HG02763 (cell line): ENCODE measurements at regions not wholly inside any gene's neighbourhood (a gene's known extent, or its start where the extent isn't known, plus 50 kb on each side); places are given as distances from the start of the nearest gene placed in this dataset.
"Not testable (repeated sequence)": the region's sequence is repeated elsewhere in the genome, so short reads cannot be mapped to it uniquely, and the experiment has no call there.

ENCODE experiments used
- ATAC-seq: cut with Tn5 transposase; IDR thresholded peaks from one replicate; pipeline ENCODE4 v1.9.1; 2021; ENCODE audit warnings: mild to moderate bottlenecking, moderate library complexity; ENCODE audit not compliant: unreplicated experiment

GRCh38 chr1:98299313-98299712 lies 362.2 kb upstream of the SNX7 start:
- ATAC-seq, result no peak

GRCh38 chr1:98298319-98298718 lies 363.2 kb upstream of the SNX7 start:
- ATAC-seq, result no peak

GRCh38 chr1:98296681-98297080 lies 364.8 kb upstream of the SNX7 start:
- ATAC-seq, result no peak

GRCh38 chr1:98294127-98294526 lies 367.4 kb upstream of the SNX7 start:
- no peak for ATAC-seq

- no peak for ATAC-seq
These were observed 368.5 kb upstream of the SNX7 start for GRCh38 chr1:98292994-98293393.

- ATAC-seq, result no peak
These were observed 368.5 kb upstream of the DPYD start for GRCh38 chr1:98289311-98289710.

GRCh38 chr1:98288494-98288893 lies 367.7 kb upstream of the DPYD start:
- no peak for ATAC-seq

- no peak for ATAC-seq
These were observed 366.8 kb upstream of the DPYD start for GRCh38 chr1:98287626-98288025.

- ATAC-seq, result no peak
These were observed 365.8 kb upstream of the DPYD start for GRCh38 chr1:98286656-98287055.

GRCh38 chr1:98285286-98285685 lies 364.5 kb upstream of the DPYD start:
- not testable (repeated sequence) for ATAC-seq

GRCh38 chr1:98280049-98280448 lies 359.2 kb upstream of the DPYD start:
- no peak for ATAC-seq

- ATAC-seq, result no peak
These were observed 357.2 kb upstream of the DPYD start for GRCh38 chr1:98278055-98278454.

GRCh38 chr1:98277118-98277517 lies 356.3 kb upstream of the DPYD start:
- no peak for ATAC-seq

- ATAC-seq, result no peak
These were observed 355.7 kb upstream of the DPYD start for GRCh38 chr1:98276514-98276913.

- no peak for ATAC-seq
These were observed 347.5 kb upstream of the DPYD start for GRCh38 chr1:98268316-98268715.

GRCh38 chr1:98267423-98267822 lies 346.6 kb upstream of the DPYD start:
- no peak for ATAC-seq

GRCh38 chr1:98264727-98265126 lies 343.9 kb upstream of the DPYD start:
- ATAC-seq, result no peak

- no peak for ATAC-seq
These were observed 340.0 kb upstream of the DPYD start for GRCh38 chr1:98260839-98261238.

GRCh38 chr1:98260412-98260811 lies 339.6 kb upstream of the DPYD start:
- no peak for ATAC-seq

- ATAC-seq, result no peak
These were observed 335.9 kb upstream of the DPYD start for GRCh38 chr1:98256700-98257099.

GRCh38 chr1:98253145-98253544 lies 332.3 kb upstream of the DPYD start:
- no peak for ATAC-seq

GRCh38 chr1:98251497-98251896 lies 330.7 kb upstream of the DPYD start:
- no peak for ATAC-seq

GRCh38 chr1:98232678-98233077 lies 311.8 kb upstream of the DPYD start:
- ATAC-seq, result no peak

- no peak for ATAC-seq
These were observed 301.9 kb upstream of the DPYD start for GRCh38 chr1:98222706-98223105.
